ENCODE measurements at regions not wholly inside any gene's neighbourhood (a gene's known extent, or its start where the extent isn't known, plus 50 kb on each side); places are given as distances from the start of the nearest gene placed in this dataset.

DNA sequence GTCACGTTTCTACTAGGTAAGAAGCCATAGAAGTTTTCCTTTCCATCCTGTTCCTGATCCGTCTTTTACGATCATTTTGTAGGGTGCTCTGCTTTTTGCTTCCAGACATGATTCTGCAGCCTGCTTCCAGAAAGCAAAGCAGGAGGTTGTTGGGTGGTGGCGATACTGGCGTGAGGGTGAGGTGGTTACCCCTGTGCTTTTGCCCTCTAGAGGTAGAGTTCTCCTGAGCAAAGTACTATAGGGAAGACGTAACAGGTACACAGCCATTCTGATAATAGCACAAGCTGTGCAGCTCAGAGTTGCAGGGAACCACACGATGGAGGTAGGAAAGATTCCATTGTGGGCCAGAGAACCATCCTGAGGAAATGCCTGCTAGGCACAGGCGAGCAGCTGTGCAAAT is 186.0 kb downstream of the PAH start:
- TF ChIP-seq ZNF274 (IDR thresholded peaks at IDR 0.05; ENCODE audit: low read depth, low read length) (no peak), YY1 (IDR thresholded peaks at IDR 0.05; ENCODE audit: insufficient read depth, insufficient read length) (no peak), SUZ12 (IDR thresholded peaks at IDR 0.05; ENCODE audit: extremely low read depth, insufficient read depth, insufficient read length) (no peak)
